ENCODE measurements at regions not wholly inside any gene's neighbourhood (a gene's known extent, or its start where the extent isn't known, plus 50 kb on each side); places are given as distances from the start of the nearest gene placed in this dataset.

GRCh38 chr11:19513253-19513652 is 199.4 kb upstream of the NAV2 start:
- DNase-seq, result no peak

DNA sequence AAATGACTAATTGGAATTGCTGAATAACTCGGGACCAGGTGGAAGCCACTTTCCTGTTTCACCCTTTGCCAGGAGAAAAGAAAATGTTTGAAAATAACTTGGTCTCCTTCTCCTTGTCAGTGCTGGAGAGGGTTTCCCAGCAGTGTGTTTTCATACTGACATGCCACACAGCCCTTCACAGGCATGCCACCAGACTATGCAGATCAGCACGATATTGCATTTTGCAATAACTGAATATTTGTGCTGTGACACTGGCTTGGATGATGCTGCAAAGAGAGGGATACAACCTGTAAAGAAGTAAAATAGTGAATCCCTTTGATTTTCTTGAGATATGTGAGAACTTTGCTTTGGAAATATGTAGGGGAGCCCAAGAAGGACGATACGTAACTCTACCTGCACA is 200.0 kb upstream of the NAV2 start:
- DNase-seq, result no peak

GRCh38 chr11:19511413-19512183 is 201.0 kb upstream of the NAV2 start:
- DNase-seq, result no peak

DNA sequence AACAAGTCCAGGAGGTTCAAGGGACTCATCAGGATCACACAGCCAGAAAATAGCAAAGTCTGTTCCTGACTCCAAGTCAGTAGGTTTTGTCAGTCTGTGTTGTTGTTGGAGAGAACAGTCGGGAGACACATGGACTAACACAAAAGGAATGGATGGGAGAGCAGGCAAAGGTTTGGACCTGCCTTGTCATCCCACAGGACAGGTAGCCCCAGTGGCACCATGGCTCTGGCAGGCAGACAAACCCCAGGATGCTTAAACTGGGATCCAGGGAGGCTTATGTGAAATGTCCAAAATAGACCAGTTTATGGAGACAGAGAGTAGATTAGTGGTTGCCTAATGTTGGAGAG is 201.6 kb upstream of the NAV2 start:
- DNase-seq, result no peak

GRCh38 chr11:19510468-19510867 is 202.2 kb upstream of the NAV2 start:
- no peak for DNase-seq

GRCh38 chr11:19509215-19509614 is 203.4 kb upstream of the NAV2 start:
- no peak for DNase-seq

DNA sequence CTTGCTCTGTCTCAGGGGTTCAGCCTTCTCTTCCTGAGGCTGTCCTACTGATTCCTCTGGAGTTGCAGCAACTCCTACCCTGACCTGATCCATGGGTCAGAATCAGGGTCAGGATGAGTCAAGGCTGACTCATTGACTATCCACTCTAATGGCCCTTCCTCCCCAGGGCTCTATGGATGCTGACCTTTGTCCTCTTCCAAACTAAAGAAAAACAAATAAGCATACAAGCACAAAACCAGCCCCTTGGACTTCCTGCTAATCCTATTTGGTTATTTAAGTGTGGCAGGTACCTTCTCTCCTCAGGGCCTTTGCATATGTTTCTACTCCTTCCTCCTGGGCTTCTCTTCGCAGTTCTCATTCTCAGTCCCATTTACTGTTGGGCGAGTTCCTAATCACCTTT is 204.5 kb upstream of the NAV2 start:
- no peak for DNase-seq

- no peak for DNase-seq
These were observed 205.7 kb upstream of the NAV2 start for GRCh38 chr11:19506816-19507486.

DNA sequence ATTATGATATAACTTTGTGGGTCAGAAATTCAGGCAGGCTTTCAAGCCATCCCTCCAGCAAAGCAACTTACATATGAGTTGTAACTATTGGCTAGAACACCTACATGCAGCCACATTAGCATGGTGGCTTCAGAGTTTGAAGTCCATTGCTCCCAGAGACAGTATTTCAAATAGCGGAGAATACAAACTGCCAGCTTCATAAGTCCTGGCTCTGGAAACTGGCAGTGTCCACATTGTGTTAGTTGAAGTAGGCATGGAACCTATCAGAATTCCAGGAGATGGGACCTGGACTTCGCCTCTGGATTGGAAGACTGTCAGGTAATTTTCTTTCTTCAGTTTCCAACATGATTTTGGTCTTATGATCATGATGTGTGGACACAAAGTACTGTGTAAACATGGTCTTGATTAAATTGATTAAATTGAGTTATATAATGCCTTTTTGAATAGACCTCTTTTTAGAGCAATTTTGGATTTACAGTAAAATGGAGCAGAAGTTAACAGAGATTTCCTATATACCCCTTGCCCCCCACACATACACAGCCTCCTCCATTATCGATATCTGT is 209.9 kb upstream of the NAV2 start:
- DNase-seq, result no peak

- no peak for DNase-seq
These were observed 211.0 kb upstream of the NAV2 start for GRCh38 chr11:19501631-19502030.

DNA sequence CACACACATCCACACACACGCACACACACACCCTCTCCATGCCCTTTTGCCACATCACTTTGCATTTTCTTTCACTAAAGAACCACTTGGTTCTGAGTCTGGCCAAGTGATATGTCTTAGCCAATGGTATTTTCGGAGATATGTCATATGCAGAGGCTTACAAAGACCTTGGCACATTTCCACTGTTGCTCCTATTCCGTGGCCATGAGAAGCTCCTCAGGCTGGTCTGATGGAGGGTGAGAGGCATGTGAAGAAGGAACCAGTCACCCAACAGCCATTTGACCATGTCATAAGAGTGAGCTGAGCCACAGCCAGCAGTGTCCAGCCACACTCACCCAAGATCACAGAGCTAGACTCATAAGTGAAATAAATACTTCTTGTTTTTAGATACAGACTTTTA is 212.6 kb upstream of the NAV2 start:
- DNase-seq, result no peak

DNA sequence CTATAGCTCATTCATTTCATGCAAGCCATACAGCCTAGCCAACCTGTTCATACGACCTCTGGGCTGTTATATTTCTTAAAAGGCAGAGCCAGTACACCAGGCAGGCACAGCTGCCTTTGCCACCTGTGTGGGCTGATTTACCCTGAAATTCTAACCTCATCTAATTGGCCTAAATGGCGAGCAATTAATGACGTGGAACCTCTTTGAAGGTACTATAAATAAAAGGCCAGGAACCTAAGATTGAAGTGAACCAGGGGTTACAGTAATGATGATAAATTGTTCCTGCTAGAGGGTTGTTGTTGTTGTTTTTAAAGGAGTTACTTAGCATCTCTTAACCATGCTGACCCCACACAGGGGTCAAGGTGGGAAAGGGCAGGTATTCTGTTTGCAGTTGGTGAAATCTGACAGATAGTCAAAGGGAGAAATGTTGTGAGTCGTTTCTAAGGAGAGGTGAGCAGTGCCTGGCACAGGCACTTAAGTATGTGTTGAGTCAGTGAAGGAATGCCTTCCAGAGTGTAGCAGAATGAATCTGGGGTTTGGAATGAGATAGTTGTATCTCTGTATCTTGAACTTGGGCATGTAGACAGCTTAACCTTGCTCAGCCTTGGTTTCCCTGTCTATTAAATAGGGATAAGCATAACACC is 213.5 kb upstream of the NAV2 start:
- no peak for DNase-seq

DNA sequence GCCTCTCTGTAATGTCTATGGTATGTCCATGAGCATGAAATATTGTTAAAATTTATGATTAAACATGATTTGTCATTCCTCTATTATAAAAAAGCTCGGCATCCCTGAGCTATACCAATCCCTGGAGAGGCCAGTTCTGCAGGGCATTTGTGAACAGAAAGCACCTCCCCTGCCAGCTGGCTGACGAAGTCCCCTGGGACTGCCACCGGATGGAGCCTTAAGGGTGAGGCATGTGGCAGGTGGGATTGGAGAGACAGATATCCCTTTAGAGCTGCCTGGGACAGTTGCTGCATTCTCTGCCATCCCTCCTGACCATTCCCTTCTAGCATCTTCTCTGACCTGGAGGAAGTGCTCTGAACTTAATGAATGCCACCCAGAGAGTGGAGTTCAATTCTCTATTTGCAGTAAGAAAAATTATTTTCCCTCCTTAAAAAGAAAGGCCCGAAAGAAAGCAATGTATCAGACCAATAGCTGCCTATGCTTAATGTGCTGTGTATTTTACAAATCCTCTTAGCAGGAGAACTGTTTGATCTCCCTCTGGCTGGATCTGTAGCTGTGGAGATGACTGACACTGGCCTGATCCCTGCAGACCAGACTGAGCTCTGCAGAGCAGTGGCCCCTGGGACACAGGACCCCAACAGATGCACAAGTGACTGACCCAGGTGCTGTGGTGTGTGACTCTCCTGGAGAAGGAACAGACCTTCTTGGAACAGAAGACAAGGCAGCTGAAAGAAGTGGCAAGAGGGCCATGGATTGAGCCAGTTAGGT is 219.0 kb upstream of the NAV2 start:
- DNase-seq, result no peak

DNA sequence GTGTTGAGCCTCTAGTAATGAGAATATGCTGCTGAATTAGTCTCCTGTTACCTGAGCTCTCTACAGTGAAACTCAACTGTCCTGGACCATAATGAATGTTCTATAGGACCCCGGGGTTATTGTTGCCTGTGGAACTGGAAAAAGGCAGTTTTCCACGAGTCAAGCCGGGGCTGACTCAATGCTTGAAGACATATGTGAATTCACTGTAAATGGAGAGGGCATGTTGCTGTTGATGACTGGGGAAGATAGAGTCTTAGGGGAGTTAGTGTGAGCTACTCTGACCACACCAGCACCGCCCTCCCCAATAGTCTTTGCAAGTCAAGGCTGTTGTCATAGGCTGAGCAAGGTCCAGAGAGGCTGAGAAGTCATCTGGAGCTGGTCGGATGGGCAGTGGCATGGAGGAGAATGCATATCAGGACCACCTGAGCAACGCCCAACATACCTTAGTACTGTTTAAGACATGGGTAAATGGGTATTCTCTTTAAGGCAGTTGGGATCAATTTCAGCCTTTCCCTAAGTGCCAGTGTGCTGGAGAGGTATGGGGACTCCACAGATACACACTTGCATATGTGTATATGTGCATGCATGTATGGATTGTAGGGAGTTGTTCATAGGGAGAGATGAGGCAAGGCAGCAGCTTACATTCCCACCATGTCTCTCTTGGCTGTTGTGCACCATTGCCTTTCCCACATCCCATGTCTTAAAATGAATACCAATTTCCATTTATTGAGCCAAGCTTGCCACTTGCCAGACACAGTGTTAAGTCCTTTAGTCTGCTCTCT is 230.1 kb upstream of the NAV2 start:
- no peak for DNase-seq

GRCh38 chr11:19480540-19480939 is 232.1 kb upstream of the NAV2 start:
- DNase-seq, result no peak

- DNase-seq, result no peak
These were observed 233.7 kb upstream of the NAV2 start for GRCh38 chr11:19478891-19479290.

DNA sequence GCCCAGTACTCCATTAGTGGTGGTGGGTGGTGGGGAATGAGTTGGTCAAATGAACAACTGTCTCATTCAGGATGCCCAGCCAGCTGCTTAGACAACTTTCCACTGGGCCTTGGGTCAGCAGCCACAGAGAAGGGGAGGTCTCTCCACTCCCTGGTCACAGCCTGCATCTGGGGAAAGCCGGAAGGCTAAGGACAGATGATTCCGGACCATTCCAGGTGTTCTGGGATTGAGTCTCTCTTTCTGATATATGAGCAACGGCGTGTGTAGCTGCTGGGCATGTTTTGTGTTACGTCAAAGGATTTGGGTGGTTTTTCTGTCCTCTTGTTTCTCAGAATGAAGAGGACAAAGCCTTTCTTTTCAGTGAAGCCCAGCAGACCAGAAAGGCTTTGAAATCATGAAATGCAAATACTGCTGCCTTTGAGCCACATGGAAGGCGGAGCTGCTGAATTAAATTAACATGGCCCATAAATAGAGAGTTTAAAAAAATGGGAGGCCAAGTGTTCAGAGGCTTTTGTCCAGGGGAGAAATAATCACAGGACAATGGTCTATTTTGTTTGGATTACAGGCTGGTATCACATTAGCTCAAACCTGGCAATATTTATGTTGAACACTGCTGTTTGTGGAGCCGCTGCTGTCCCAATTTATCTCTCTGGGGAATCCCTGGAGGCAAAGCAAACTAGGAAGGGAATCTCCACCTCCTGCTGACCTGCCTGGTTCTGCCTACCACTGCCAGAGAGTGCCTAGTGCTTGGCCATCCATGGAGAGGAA is 234.4 kb upstream of the E2F8 start:
- no peak for DNase-seq

DNA sequence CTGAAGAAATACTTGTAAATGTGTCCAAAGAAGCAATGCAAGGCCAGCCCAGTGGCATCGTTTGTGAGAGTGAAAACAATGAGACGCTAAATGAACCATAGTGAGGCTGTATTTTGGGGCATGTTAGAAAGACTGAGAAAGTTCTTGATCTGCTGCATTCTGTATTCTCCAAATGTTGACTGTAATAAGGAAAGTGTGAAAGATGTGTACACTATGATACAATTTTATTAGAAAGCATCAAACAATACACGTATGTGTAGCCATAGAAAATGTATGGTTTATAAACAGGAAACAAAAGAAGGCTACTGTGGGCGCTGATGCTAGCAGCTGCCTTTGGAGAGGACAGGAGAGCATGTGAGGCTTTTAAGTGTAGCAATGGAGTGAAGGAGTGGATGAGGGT is 233.5 kb upstream of the E2F8 start:
- no peak for DNase-seq

DNA sequence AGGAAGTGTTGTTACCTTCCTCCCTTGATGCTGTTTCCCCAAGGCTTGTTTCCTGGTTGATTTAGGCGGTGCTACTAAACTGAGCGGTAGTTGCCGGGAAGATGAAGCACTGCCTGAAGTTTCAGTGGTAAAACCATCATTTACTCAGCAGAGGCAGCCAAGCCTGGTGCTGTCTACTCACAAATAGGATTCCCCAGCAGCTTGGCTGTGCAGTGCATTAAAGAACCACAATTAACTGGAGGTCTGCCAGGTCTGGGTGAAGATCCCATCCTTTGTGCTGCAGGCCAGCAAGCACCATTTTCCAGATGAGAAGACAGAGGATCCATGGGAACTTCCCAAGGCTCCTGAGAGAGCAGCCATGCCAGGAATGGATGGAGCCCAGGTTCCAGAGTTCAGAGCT is 231.9 kb upstream of the E2F8 start:
- DNase-seq, result no peak

GRCh38 chr11:19467904-19468303 is 227.2 kb upstream of the E2F8 start:
- no peak for DNase-seq

GRCh38 chr11:19466314-19466713 is 225.6 kb upstream of the E2F8 start:
- DNase-seq, result no peak

GRCh38 chr11:19463976-19464375 is 223.2 kb upstream of the E2F8 start:
- DNase-seq, result no peak

Data from activated CD4-positive, alpha-beta T cell treated with anti-CD3 and anti-CD28 coated beads, Interleukin-2, amount 50 U/mL, for 48 hours (primary cell).